ENCODE measurements at regions not wholly inside any gene's neighbourhood (a gene's known extent, or its start where the extent isn't known, plus 50 kb on each side); places are given as distances from the start of the nearest gene placed in this dataset.

- H3K9me3 ChIP-seq = peaks cover 0 to 6% (median 0%) of the 10 kb centered on the region in 4 donors
- no peak overlapping the region for H3K27ac ChIP-seq
- H3K27me3 ChIP-seq = no peaks in the 10 kb centered on the region
- TF ChIP-seq CTCF (IDR thresholded peaks at IDR 0.05) = no peak
- no peak for TF ChIP-seq POLR2A (IDR thresholded peaks at IDR 0.05)
- TF ChIP-seq EP300 (IDR thresholded peaks at IDR 0.05) = no peak
- H3K4me1 ChIP-seq = no peaks in the 10 kb centered on the region
- 100% methylated on average over 1 of the region's 1 CpG for WGBS, 2 donors
- H3K4me3 ChIP-seq = no peak overlapping the region
- no peak for DNase-seq (ENCODE audit: low spot score in 2 of 2)
- no peaks in the 10 kb centered on the region for H3K36me3 ChIP-seq
Observed at GRCh38 chr2:76050196-76050595, 339.5 kb upstream of the GCFC2 start.

GRCh38 chr2:76044701-76045100 lies 334.0 kb upstream of the GCFC2 start:
- H3K4me1 ChIP-seq = no peaks in the 10 kb centered on the region
- H3K9me3 ChIP-seq = no peaks in the 10 kb centered on the region
- H3K36me3 ChIP-seq = no peaks in the 10 kb centered on the region
- no peak for TF ChIP-seq CTCF (IDR thresholded peaks at IDR 0.05)
- no peak for TF ChIP-seq POLR2A (IDR thresholded peaks at IDR 0.05)
- no peak for TF ChIP-seq EP300 (IDR thresholded peaks at IDR 0.05)
- no peak overlapping the region for H3K4me3 ChIP-seq
- no peaks in the 10 kb centered on the region for H3K27me3 ChIP-seq
- WGBS, 2 donors = 15 to 35% methylated on average over 2 of the region's 2 CpGs
- no peak overlapping the region for H3K27ac ChIP-seq
- DNase-seq (ENCODE audit: low spot score in 2 of 2) = no peak

- Histone ChIP-seq H3K36me3 (no peaks in the 10 kb centered on the region), H3K27ac (no peak overlapping the region), H3K4me1 (no peaks in the 10 kb centered on the region), H3K9me3 (no peaks in the 10 kb centered on the region), H3K4me3 (no peak overlapping the region), H3K27me3 (no peaks in the 10 kb centered on the region)
- no peak for DNase-seq (ENCODE audit: low spot score in 2 of 2)
- no peak for TF ChIP-seq POLR2A (IDR thresholded peaks at IDR 0.05)
- TF ChIP-seq CTCF (IDR thresholded peaks at IDR 0.05) = no peak
- TF ChIP-seq EP300 (IDR thresholded peaks at IDR 0.05) = no peak
Observed at GRCh38 chr2:76039505-76039904, 328.8 kb upstream of the GCFC2 start.

GRCh38 chr2:76027761-76028160 lies 317.0 kb upstream of the GCFC2 start:
- Histone ChIP-seq H3K27me3 (no peaks in the 10 kb centered on the region), H3K36me3 (no peaks in the 10 kb centered on the region), H3K4me1 (no peaks in the 10 kb centered on the region), H3K27ac (no peak overlapping the region), H3K9me3 (peaks cover 0 to 13% (median 4%) of the 10 kb centered on the region in 4 donors), H3K4me3 (no peak overlapping the region)
- WGBS, 2 donors = 100% methylated on average over 1 of the region's 1 CpG
- no peak for DNase-seq (ENCODE audit: low spot score in 2 of 2)
- TF ChIP-seq POLR2A (IDR thresholded peaks at IDR 0.05) = no peak
- no peak for TF ChIP-seq EP300 (IDR thresholded peaks at IDR 0.05)
- TF ChIP-seq CTCF (IDR thresholded peaks at IDR 0.05) = no peak

GRCh38 chr2:76019128-76019527 lies 308.4 kb upstream of the GCFC2 start:
- Histone ChIP-seq H3K27ac (no peak overlapping the region), H3K4me1 (no peaks in the 10 kb centered on the region), H3K4me3 (no peak overlapping the region), H3K27me3 (no peaks in the 10 kb centered on the region), H3K9me3 (no peaks in the 10 kb centered on the region), H3K36me3 (no peaks in the 10 kb centered on the region)
- DNase-seq (ENCODE audit: low spot score in 2 of 2) = no peak
- TF ChIP-seq CTCF (IDR thresholded peaks at IDR 0.05) (no peak), EP300 (IDR thresholded peaks at IDR 0.05) (no peak), POLR2A (IDR thresholded peaks at IDR 0.05) (no peak)
- 42 to 52% methylated on average over 2 of the region's 2 CpGs for WGBS, 2 donors
